WTC11 (cell line): ENCODE measurements at regions not wholly inside any gene's neighbourhood (a gene's known extent, or its start where the extent isn't known, plus 50 kb on each side); places are given as distances from the start of the nearest gene placed in this dataset.

ENCODE experiments used
- CTCF ChIP-seq: fragments of 200-600 bp; IDR thresholded peaks from 2 replicates; pipeline ENCODE4 v1.8.0; 2022; ENCODE audit warnings: antibody characterized with exemption
- E2F1 ChIP-seq: sonication (generic); formaldehyde crosslinking; IDR thresholded peaks from 2 replicates; pipeline ENCODE4 v1.8.0; 2022; ENCODE audit warnings: mild to moderate bottlenecking, missing genetic modification reagents
- HMGXB4 ChIP-seq: sonication (generic); formaldehyde crosslinking; IDR thresholded peaks from 2 replicates; pipeline ENCODE4 v1.8.1; 2023; ENCODE audit warnings: mild to moderate bottlenecking, moderate library complexity, missing genetic modification reagents
- MAX ChIP-seq: sonication (generic); formaldehyde crosslinking; IDR thresholded peaks from 2 replicates; pipeline ENCODE4 v1.8.0; 2022; ENCODE audit warnings: mild to moderate bottlenecking, missing genetic modification reagents
- MXD4 ChIP-seq: fragments of 250-450 bp; sonication (Bioruptor Pico); IDR thresholded peaks from 2 replicates; pipeline ENCODE4 v1.8.0; 2021; ENCODE audit warnings: mild to moderate bottlenecking, moderate library complexity, borderline replicate concordance
- SMAD3 ChIP-seq: sonication (generic); formaldehyde crosslinking; IDR thresholded peaks from 2 replicates; pipeline ENCODE4 v1.8.0; 2022; ENCODE audit warnings: missing genetic modification reagents, mild to moderate bottlenecking, borderline replicate concordance
- ZBTB21 ChIP-seq: sonication (generic); formaldehyde crosslinking; IDR thresholded peaks from 2 replicates; pipeline ENCODE4 v1.8.1; 2023; ENCODE audit warnings: mild to moderate bottlenecking, missing genetic modification reagents, borderline replicate concordance
- ZNF121 ChIP-seq: sonication (generic); formaldehyde crosslinking; IDR thresholded peaks from 2 replicates; pipeline ENCODE4 v1.8.0; 2023; ENCODE audit warnings: missing genetic modification reagents
- ZNF317 ChIP-seq: sonication (generic); formaldehyde crosslinking; IDR thresholded peaks from 2 replicates; pipeline ENCODE4 v1.8.1; 2023; ENCODE audit warnings: low read depth, mild to moderate bottlenecking, moderate library complexity, missing genetic modification reagents, borderline replicate concordance
- ZNF512 ChIP-seq: sonication (generic); formaldehyde crosslinking; IDR thresholded peaks from 2 replicates; pipeline ENCODE4 v1.8.1; 2022; ENCODE audit warnings: missing genetic modification reagents, borderline replicate concordance

GRCh38 chr3:160616311-160616710, 50.9 kb upstream of the KPNA4 start:
- TF ChIP-seq CTCF (no peak), MXD4 (CRISPR knock-in tag) (no peak), ZNF317 (CRISPR knock-in tag) (no peak), ZBTB21 (CRISPR knock-in tag) (no peak), E2F1 (CRISPR knock-in tag) (no peak), SMAD3 (CRISPR knock-in tag) (no peak), MAX (CRISPR knock-in tag) (no peak), ZNF512 (no peak), ZNF121 (CRISPR knock-in tag) (no peak), HMGXB4 (CRISPR knock-in tag) (no peak)
